Endothelial cell of umbilical vein (primary cell): ENCODE measurements at regions not wholly inside any gene's neighbourhood (a gene's known extent, or its start where the extent isn't known, plus 50 kb on each side); places are given as distances from the start of the nearest gene placed in this dataset.

Source experiments
- BruUV-seq: library from RNA; stranded (reverse); fragments of 400-500 nt; replicated peaks from 2 replicates; lab custom pipeline; 2021; lab: Mats Ljungman, UMichigan
- CTCF ChIA-PET: fragments of 300-600, 350-600 bp; sonication (Branson Sonifier 250); formaldehyde crosslinking; loops from one replicate; lab custom pipeline; 2021; ENCODE audit warnings: antibody characterized with exemption, inconsistent platforms; lab: Charles Lee
- POLR2A ChIA-PET: fragments of 300-600, 350-600 bp; sonication (Branson Sonifier 250); formaldehyde crosslinking; loops from one replicate; lab custom pipeline; 2021; ENCODE audit warnings: antibody characterized with exemption, inconsistent platforms; lab: Charles Lee
- DNase-seq: peaks from one replicate; pipeline ENCODE4 v3.0.0-alpha.2; 2011; ENCODE audit warnings: low read depth, low spot score
- FAIRE-seq: peaks from 2 replicates; lab custom pipeline; 2011; peaks lifted over from hg19 to GRCh38; lab: Jason Lieb, UNC
- H2AFZ ChIP-seq: 2 replicates; pipeline ENCODE4 v1.6.0; 2012; ENCODE audit warnings: low read depth, low read length, control low read depth, inconsistent platforms
- H3K27ac ChIP-seq: 2 replicates; pipeline ENCODE4 v1.5.1; 2011; ENCODE audit warnings: low read depth, mild to moderate bottlenecking, control low read depth, low read length, moderate library complexity; ENCODE audit not compliant: insufficient read depth
- H3K27me3 ChIP-seq, 2 experiments: 2 replicates each; pipeline versions ENCODE4 v1.6.0 to v1.6.1; 2011; ENCODE audit warnings: low read length in 2 of 2, mixed read lengths in 1 of 2; ENCODE audit not compliant: control insufficient read depth in 2 of 2, insufficient read depth in 2 of 2
- H3K36me3 ChIP-seq, 2 experiments: 2 replicates in 1 of 2; 3 replicates in 1 of 2; pipeline ENCODE4 v1.5.1; 2011; ENCODE audit warnings: low read length in 2 of 2, mild to moderate bottlenecking in 1 of 2, moderate library complexity in 1 of 2; ENCODE audit not compliant: control insufficient read depth in 2 of 2, insufficient read depth in 2 of 2; ENCODE audit errors: extremely low read depth in 1 of 2
- H3K4me1 ChIP-seq: 3 replicates; pipeline ENCODE4 v1.5.1; 2011; ENCODE audit warnings: mild to moderate bottlenecking, low read length; ENCODE audit not compliant: control insufficient read depth, insufficient read depth; ENCODE audit errors: extremely low read depth
- H3K4me2 ChIP-seq: 2 replicates; pipeline ENCODE4 v1.6.1; 2011; ENCODE audit warnings: low read length, control low read depth, mixed read lengths; ENCODE audit not compliant: insufficient read depth
- H3K4me3 ChIP-seq, 3 experiments: fragments of 200-600 bp in 1 of 3; sonication (generic), shearing (Covaris generic) in 1 of 3; replicated peaks in 1 of 3; 2 replicates each; pipeline ENCODE4 v1.5.1; 2011 to 2016; ENCODE audit warnings: control low read depth in 3 of 3, low read length in 3 of 3, mild to moderate bottlenecking in 2 of 3, inconsistent platforms in 1 of 3, low read depth in 1 of 3, moderate library complexity in 1 of 3; ENCODE audit not compliant: insufficient read depth in 1 of 3
- H3K79me2 ChIP-seq: 2 replicates; pipeline ENCODE4 v1.6.0; 2012; ENCODE audit warnings: low read length, inconsistent platforms; ENCODE audit not compliant: control insufficient read depth, insufficient read depth
- H3K9ac ChIP-seq: replicated peaks from 2 replicates; pipeline ENCODE3; 2011; ENCODE audit warnings: low read length, control low read depth; ENCODE audit not compliant: insufficient read depth; ENCODE audit errors: extremely low read depth
- H3K9me1 ChIP-seq: replicated peaks from 3 replicates; pipeline ENCODE4 v1.6.0; 2011; ENCODE audit warnings: mild to moderate bottlenecking, low read length; ENCODE audit not compliant: control insufficient read depth, insufficient read depth; ENCODE audit errors: extremely low read depth
- H3K9me3 ChIP-seq: replicated peaks from 2 replicates; pipeline ENCODE4 v1.5.1; 2012; ENCODE audit warnings: low read length, inconsistent platforms; ENCODE audit not compliant: control insufficient read depth, insufficient read depth
- H4K20me1 ChIP-seq: replicated peaks from 2 replicates; pipeline ENCODE3; 2011; ENCODE audit warnings: mild to moderate bottlenecking, low read length; ENCODE audit not compliant: control insufficient read depth, insufficient read depth; ENCODE audit errors: extremely low read depth
- EZH2 ChIP-seq: IDR thresholded peaks from 2 replicates; pipeline ENCODE4 v1.6.1; 2012; ENCODE audit warnings: borderline replicate concordance, low read depth, mild to moderate bottlenecking, moderate library complexity, low read length, inconsistent platforms; ENCODE audit not compliant: severe bottlenecking
- FOS ChIP-seq: IDR thresholded peaks from 2 replicates; pipeline ENCODE4 v1.6.1; 2011; ENCODE audit warnings: mild to moderate bottlenecking, low read length, moderate library complexity, borderline replicate concordance; ENCODE audit not compliant: insufficient read depth
- GATA2 ChIP-seq: IDR thresholded peaks from 2 replicates; pipeline ENCODE4 v1.7.0; 2011; ENCODE audit warnings: low read depth, mild to moderate bottlenecking, moderate library complexity, mixed read lengths, low read length; ENCODE audit not compliant: insufficient read length, insufficient read depth
- JUN ChIP-seq: IDR thresholded peaks from 2 replicates; pipeline ENCODE4 v1.6.1; 2011; ENCODE audit warnings: borderline replicate concordance, low read depth; ENCODE audit not compliant: insufficient read length, insufficient read depth
- MYC ChIP-seq: IDR thresholded peaks from one replicate; pipeline ENCODE4 v1.6.1; 2011; ENCODE audit warnings: mild to moderate bottlenecking, low read depth, low read length
- POLR2A ChIP-seq: IDR thresholded peaks from 2 replicates; pipeline ENCODE4 v1.6.1; 2012; ENCODE audit warnings: low read depth, mild to moderate bottlenecking, control low read depth, low read length
- POLR2AphosphoS5 ChIP-seq: IDR thresholded peaks from 2 replicates; pipeline ENCODE4 v1.6.1; 2012; ENCODE audit warnings: low read depth, mild to moderate bottlenecking, control low read depth, low read length, moderate library complexity; ENCODE audit not compliant: insufficient read depth
- dilution Hi-C: fragments of 300-500 bp; cut with MboI; formaldehyde crosslinking; loops from one replicate; pipeline ENCODE4 v1.15.0; 2019; ENCODE audit warnings: low sequenced_read_pairs; ENCODE audit not compliant: extremely low pct_ligation_motif_present
- intact Hi-C: fragments of 100-400 bp; cut with micrococcal nuclease; formaldehyde crosslinking; loops from one replicate; pipeline ENCODE4 v1.10.0; 2022
- TF ChIP-seq, protein P1 (sequence below): IDR thresholded peaks from 2 replicates; pipeline ENCODE4 v1.6.1; 2011; ENCODE audit not compliant: insufficient read depth, insufficient read length
- TF ChIP-seq, protein P2 (sequence below), 2 donors: IDR thresholded peaks; 1 replicate in 1 of 2; 2 replicates in 1 of 2; pipeline ENCODE4 v1.5.1; 2011; ENCODE audit warnings: low read length in 2 of 2, mild to moderate bottlenecking in 2 of 2, moderate library complexity in 2 of 2, control low read depth in 1 of 2, inconsistent platforms in 1 of 2, low read depth in 1 of 2; ENCODE audit not compliant: insufficient read depth in 1 of 2; ENCODE audit errors: extremely low read depth in 1 of 2

- dilution Hi-C loops, result no loop called here
- CTCF ChIA-PET, result no interaction called here
- no TSS peak for BruUV-seq
Observed at GRCh38 chr7:52289247-52289646, 746.2 kb upstream of the POM121L12 start.

DNA sequence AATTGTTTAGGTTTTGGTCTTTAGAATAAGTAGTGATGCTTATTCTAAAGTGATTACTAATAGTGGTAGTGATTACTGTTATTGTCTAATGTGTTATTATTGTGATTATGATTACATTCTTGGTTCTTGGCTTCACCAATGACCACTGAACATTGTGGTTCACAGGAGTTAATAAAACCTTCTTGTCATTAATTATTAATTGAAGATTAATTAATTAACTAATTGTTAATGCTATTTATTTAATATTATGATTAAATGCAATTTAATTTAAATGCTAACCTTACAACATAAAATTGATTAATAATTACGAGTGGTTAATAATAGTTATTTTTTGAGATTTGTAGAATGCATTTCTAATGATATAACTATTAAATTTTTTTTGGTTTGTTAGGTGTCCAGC lies 747.7 kb upstream of the POM121L12 start:
- Histone ChIP-seq H2AFZ (no peak overlapping the region), H3K4me3 (no peak overlapping the region), H3K4me1 (no peaks in the 10 kb centered on the region), H3K9me3 (no peaks in the 10 kb centered on the region), H4K20me1 (no peaks in the 10 kb centered on the region), H3K4me2 (no peak overlapping the region), H3K27ac (no peak overlapping the region), H3K27me3 (no peaks in the 10 kb centered on the region), H3K9ac (no peak overlapping the region), H3K36me3 (no peaks in the 10 kb centered on the region), H3K79me2 (no peaks in the 10 kb centered on the region), H3K9me1 (no peaks in the 10 kb centered on the region)
- FAIRE-seq, result no peak
- ChIA-PET CTCF (no interaction called here), POLR2A (no interaction called here)
- dilution Hi-C loops (no loop called here), intact Hi-C loops (no loop called here)
- no TSS peak for BruUV-seq
- DNase-seq, result no peak
- TF ChIP-seq MYC (no peak), POLR2A (no peak), EZH2 (no peak), POLR2AphosphoS5 (no peak), GATA2 (no peak), FOS (no peak), JUN (no peak)
- TF ChIP-seq, protein P1, sequence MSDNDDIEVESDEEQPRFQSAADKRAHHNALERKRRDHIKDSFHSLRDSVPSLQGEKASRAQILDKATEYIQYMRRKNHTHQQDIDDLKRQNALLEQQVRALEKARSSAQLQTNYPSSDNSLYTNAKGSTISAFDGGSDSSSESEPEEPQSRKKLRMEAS, result no peak
- TF ChIP-seq, protein P2, sequence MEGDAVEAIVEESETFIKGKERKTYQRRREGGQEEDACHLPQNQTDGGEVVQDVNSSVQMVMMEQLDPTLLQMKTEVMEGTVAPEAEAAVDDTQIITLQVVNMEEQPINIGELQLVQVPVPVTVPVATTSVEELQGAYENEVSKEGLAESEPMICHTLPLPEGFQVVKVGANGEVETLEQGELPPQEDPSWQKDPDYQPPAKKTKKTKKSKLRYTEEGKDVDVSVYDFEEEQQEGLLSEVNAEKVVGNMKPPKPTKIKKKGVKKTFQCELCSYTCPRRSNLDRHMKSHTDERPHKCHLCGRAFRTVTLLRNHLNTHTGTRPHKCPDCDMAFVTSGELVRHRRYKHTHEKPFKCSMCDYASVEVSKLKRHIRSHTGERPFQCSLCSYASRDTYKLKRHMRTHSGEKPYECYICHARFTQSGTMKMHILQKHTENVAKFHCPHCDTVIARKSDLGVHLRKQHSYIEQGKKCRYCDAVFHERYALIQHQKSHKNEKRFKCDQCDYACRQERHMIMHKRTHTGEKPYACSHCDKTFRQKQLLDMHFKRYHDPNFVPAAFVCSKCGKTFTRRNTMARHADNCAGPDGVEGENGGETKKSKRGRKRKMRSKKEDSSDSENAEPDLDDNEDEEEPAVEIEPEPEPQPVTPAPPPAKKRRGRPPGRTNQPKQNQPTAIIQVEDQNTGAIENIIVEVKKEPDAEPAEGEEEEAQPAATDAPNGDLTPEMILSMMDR (IDR thresholded peaks at IDR 0.05; ENCODE audit: extremely low read depth in 1 of 2, insufficient read depth in 1 of 2, low read depth in 1 of 2, low read length in 2 of 2), result no peak

More at GRCh38 chr7:52289247-52289646, 746.2 kb upstream of the POM121L12 start:
- intact Hi-C loops, result no loop called here
- Histone ChIP-seq H3K27ac (no peak overlapping the region), H3K9me3 (no peaks in the 10 kb centered on the region), H4K20me1 (no peaks in the 10 kb centered on the region), H3K79me2 (no peaks in the 10 kb centered on the region), H3K9me1 (no peaks in the 10 kb centered on the region), H3K9ac (no peak overlapping the region), H2AFZ (no peak overlapping the region), H3K4me1 (no peaks in the 10 kb centered on the region), H3K4me2 (no peak overlapping the region), H3K27me3 (no peaks in the 10 kb centered on the region), H3K4me3 (no peak overlapping the region), H3K36me3 (no peaks in the 10 kb centered on the region)
- no peak for TF ChIP-seq EZH2
- no peak for TF ChIP-seq POLR2AphosphoS5
- no peak for TF ChIP-seq JUN
- TF ChIP-seq FOS, result no peak
- no peak for TF ChIP-seq POLR2A
- TF ChIP-seq, protein P2 (IDR thresholded peaks at IDR 0.05; ENCODE audit: extremely low read depth in 1 of 2, insufficient read depth in 1 of 2, low read depth in 1 of 2, low read length in 2 of 2), result no peak
- DNase-seq (no peak), FAIRE-seq (no peak)
- POLR2A ChIA-PET, result no interaction called here
